ENCODE measurements at regions not wholly inside any gene's neighbourhood (a gene's known extent, or its start where the extent isn't known, plus 50 kb on each side); places are given as distances from the start of the nearest gene placed in this dataset.

DNA sequence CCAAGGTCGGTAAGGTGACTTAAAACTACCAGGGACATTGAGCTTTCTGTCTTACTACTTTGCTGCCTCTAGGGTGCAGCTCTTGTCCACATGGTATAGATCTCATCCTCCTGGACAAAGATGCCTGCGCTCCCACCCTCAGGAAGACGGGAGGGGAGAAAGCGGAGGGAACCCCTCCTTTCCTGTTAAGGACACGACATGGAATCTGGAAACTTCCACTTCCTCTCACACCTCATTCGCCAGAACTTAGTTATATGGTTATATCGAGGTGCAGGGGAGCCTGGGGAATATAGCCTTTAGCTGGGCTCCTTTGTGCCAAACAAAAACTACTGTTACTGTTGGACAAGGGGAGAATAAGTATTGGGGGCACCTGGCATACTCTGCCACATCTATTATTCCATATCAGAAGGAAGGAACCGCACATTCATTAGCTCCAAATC, 224.3 kb upstream of the TSHZ2 start:
- no peak for TF ChIP-seq EZH2 (optimal IDR thresholded peaks at IDR 0.05; ENCODE audit: low read depth, low read length)
- peak; percentile 23 for TF ChIP-seq CTCF (IDR thresholded peaks at IDR 0.05; ENCODE audit: low read length)

Measured in MM.1S (cell line).